Calu3 (cell line): ENCODE measurements at regions not wholly inside any gene's neighbourhood (a gene's known extent, or its start where the extent isn't known, plus 50 kb on each side); places are given as distances from the start of the nearest gene placed in this dataset.

Experiments used
- BruUV-seq: library from RNA; stranded (reverse); fragments of 400-500 nt; replicated peaks from 2 replicates; lab custom pipeline; 2021; lab: Mats Ljungman, UMichigan
- CTCF ChIA-PET: fragments of 300-600 bp; sonication (Branson Sonifier 250); formaldehyde crosslinking; loops from one replicate; lab custom pipeline; 2022; ENCODE audit warnings: antibody characterized with exemption; lab: Charles Lee
- DNase-seq: peaks from one replicate; pipeline ENCODE4 v3.0.0; 2022
- H3K27ac Mint-ChIP-seq: one replicate; pipeline ENCODE4 v1.8.0; 2022; ENCODE audit warnings: mixed read lengths; ENCODE audit not compliant: unreplicated experiment
- H3K27me3 Mint-ChIP-seq: one replicate; pipeline ENCODE4 v1.8.0; 2022; ENCODE audit warnings: mixed read lengths; ENCODE audit not compliant: unreplicated experiment
- H3K36me3 Mint-ChIP-seq: one replicate; pipeline ENCODE4 v1.8.0; 2022; ENCODE audit warnings: mild to moderate bottlenecking, moderate library complexity, mixed read lengths; ENCODE audit not compliant: insufficient read depth, unreplicated experiment
- H3K4me1 Mint-ChIP-seq: one replicate; pipeline ENCODE4 v1.8.0; 2022; ENCODE audit warnings: mild to moderate bottlenecking, low read depth, mixed read lengths; ENCODE audit not compliant: unreplicated experiment
- H3K4me3 Mint-ChIP-seq: one replicate; pipeline ENCODE4 v1.8.0; 2022; ENCODE audit warnings: mild to moderate bottlenecking, low read depth, moderate library complexity, mixed read lengths; ENCODE audit not compliant: unreplicated experiment
- H3K9me3 Mint-ChIP-seq: one replicate; pipeline ENCODE4 v1.8.0; 2022; ENCODE audit warnings: low read depth, mixed read lengths; ENCODE audit not compliant: unreplicated experiment
- CTCF ChIP-seq: fragments of 200-600 bp; IDR thresholded peaks from one replicate; pipeline ENCODE4 v1.8.0; 2022; ENCODE audit warnings: antibody characterized with exemption; ENCODE audit not compliant: unreplicated experiment
- intact Hi-C: fragments of 100-400 bp; cut with micrococcal nuclease; formaldehyde crosslinking; loops from one replicate; pipeline ENCODE4 v1.10.0; 2022; ENCODE audit not compliant: unreplicated experiment

GRCh38 chr5:174916227-174916626 is 191.8 kb downstream of the MSX2 start:
- BruUV-seq, result no TSS peak
- TF ChIP-seq CTCF, result no peak
- peaks cover 53% of the 10 kb centered on the region for H3K27me3 Mint-ChIP-seq
- H3K27ac Mint-ChIP-seq, result no peak overlapping the region
- DNase-seq, result no peak
- CTCF ChIA-PET, result interaction anchor here (0.6 kb wide), 1 partner anchor 51 kb away, joined by 4 read pairs; no protein-coding TSS in a partner anchor
- H3K9me3 Mint-ChIP-seq, result no peaks in the 10 kb centered on the region
- intact Hi-C loops, result no loop called here
- no peaks in the 10 kb centered on the region for H3K4me1 Mint-ChIP-seq
- no peaks in the 10 kb centered on the region for H3K36me3 Mint-ChIP-seq
- no peak overlapping the region for H3K4me3 Mint-ChIP-seq

GRCh38 chr5:174911118-174911517 is 186.7 kb downstream of the MSX2 start:
- Mint-ChIP-seq H3K4me1 (no peaks in the 10 kb centered on the region), H3K36me3 (no peaks in the 10 kb centered on the region), H3K9me3 (no peaks in the 10 kb centered on the region), H3K27me3 (peaks cover 66% of the 10 kb centered on the region), H3K4me3 (no peak overlapping the region), H3K27ac (no peak overlapping the region)
- CTCF ChIA-PET, result no interaction called here
- no peak for TF ChIP-seq CTCF
- BruUV-seq, result no TSS peak
- intact Hi-C loops, result no loop called here
- DNase-seq, result no peak

GRCh38 chr5:174910245-174910737 is 185.9 kb downstream of the MSX2 start:
- peak overlapping the region; percentile 15 for H3K4me3 Mint-ChIP-seq
- peak; percentile 96 for TF ChIP-seq CTCF

GRCh38 chr5:174903172-174903732 is 178.9 kb downstream of the MSX2 start:
- DNase-seq, result no peak
- H3K27ac Mint-ChIP-seq, result no peak overlapping the region
- H3K4me3 Mint-ChIP-seq, result no peak overlapping the region
- H3K36me3 Mint-ChIP-seq, result no peaks in the 10 kb centered on the region
- intact Hi-C loops, result no loop called here
- BruUV-seq, result no TSS peak
- H3K27me3 Mint-ChIP-seq, result peaks cover 28% of the 10 kb centered on the region
- CTCF ChIA-PET, result no interaction called here
- peaks cover 3% of the 10 kb centered on the region for H3K9me3 Mint-ChIP-seq
- TF ChIP-seq CTCF, result no peak
- H3K4me1 Mint-ChIP-seq, result no peaks in the 10 kb centered on the region

More at GRCh38 chr5:174910245-174910737, 185.9 kb downstream of the MSX2 start:
- Mint-ChIP-seq H3K4me1 (no peaks in the 10 kb centered on the region), H3K27ac (no peak overlapping the region), H3K36me3 (no peaks in the 10 kb centered on the region), H3K9me3 (no peaks in the 10 kb centered on the region), H3K27me3 (peaks cover 74% of the 10 kb centered on the region)
- no TSS peak for BruUV-seq
- CTCF ChIA-PET, result interaction anchor here (0.9 kb wide), 1 partner anchor 26 kb away, joined by 4 read pairs; no protein-coding TSS in a partner anchor
- intact Hi-C loops, result loop anchor here (1.0 kb wide), 1 partner anchor 26 kb away; no protein-coding TSS in a partner anchor
- DNase-seq, result peak; percentile 87
